ENCODE measurements at regions not wholly inside any gene's neighbourhood (a gene's known extent, or its start where the extent isn't known, plus 50 kb on each side); places are given as distances from the start of the nearest gene placed in this dataset.

DNA sequence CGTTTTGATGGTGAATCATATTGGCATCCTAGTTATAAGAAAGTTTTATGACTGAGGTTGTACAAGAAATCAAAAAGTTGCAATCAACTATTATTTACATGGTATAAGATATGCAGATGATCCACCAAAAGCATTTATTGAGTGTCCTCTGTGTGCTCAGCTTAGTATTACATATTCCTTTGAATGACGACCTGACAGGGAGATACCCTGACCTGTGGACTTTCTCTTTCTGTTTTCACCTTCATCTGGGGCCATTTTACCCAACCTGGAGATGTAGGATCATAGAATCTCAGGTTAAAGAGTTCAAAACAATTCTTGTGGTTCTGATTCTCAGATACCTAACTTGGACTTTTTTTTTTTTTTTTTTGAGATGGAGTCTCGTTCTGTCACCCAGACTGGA lies 269.1 kb upstream of the SORCS1 start:
- no peak overlapping the region for H2AFZ ChIP-seq (ENCODE audit: low read depth, low read length)
- H3F3A ChIP-seq (ENCODE audit: insufficient read depth, low read length, poor library complexity, severe bottlenecking), result no peaks in the 10 kb centered on the region
- no peaks in the 10 kb centered on the region for H3K9me3 ChIP-seq (ENCODE audit: low read length)
- TF ChIP-seq EP300 (conservative IDR thresholded peaks at IDR 0.05; ENCODE audit: poor library complexity, severe bottlenecking) (no peak), TAF1 (IDR thresholded peaks at IDR 0.05; ENCODE audit: low read depth) (no peak), EZH2 (IDR thresholded peaks at IDR 0.05; ENCODE audit: borderline replicate concordance, insufficient read depth, low read length, poor library complexity, severe bottlenecking) (no peak), SMC3 (conservative IDR thresholded peaks at IDR 0.05; ENCODE audit: poor library complexity) (no peak), RAD21 (conservative IDR thresholded peaks at IDR 0.05) (no peak), POLR2AphosphoS5 (IDR thresholded peaks at IDR 0.05) (no peak), MXI1 (conservative IDR thresholded peaks at IDR 0.05; ENCODE audit: poor library complexity, severe bottlenecking) (no peak)
- TF ChIP-seq, protein P1, sequence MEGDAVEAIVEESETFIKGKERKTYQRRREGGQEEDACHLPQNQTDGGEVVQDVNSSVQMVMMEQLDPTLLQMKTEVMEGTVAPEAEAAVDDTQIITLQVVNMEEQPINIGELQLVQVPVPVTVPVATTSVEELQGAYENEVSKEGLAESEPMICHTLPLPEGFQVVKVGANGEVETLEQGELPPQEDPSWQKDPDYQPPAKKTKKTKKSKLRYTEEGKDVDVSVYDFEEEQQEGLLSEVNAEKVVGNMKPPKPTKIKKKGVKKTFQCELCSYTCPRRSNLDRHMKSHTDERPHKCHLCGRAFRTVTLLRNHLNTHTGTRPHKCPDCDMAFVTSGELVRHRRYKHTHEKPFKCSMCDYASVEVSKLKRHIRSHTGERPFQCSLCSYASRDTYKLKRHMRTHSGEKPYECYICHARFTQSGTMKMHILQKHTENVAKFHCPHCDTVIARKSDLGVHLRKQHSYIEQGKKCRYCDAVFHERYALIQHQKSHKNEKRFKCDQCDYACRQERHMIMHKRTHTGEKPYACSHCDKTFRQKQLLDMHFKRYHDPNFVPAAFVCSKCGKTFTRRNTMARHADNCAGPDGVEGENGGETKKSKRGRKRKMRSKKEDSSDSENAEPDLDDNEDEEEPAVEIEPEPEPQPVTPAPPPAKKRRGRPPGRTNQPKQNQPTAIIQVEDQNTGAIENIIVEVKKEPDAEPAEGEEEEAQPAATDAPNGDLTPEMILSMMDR (IDR thresholded peaks at IDR 0.05; ENCODE audit: poor library complexity, severe bottlenecking), result no peak
- TF ChIP-seq, protein P2, sequence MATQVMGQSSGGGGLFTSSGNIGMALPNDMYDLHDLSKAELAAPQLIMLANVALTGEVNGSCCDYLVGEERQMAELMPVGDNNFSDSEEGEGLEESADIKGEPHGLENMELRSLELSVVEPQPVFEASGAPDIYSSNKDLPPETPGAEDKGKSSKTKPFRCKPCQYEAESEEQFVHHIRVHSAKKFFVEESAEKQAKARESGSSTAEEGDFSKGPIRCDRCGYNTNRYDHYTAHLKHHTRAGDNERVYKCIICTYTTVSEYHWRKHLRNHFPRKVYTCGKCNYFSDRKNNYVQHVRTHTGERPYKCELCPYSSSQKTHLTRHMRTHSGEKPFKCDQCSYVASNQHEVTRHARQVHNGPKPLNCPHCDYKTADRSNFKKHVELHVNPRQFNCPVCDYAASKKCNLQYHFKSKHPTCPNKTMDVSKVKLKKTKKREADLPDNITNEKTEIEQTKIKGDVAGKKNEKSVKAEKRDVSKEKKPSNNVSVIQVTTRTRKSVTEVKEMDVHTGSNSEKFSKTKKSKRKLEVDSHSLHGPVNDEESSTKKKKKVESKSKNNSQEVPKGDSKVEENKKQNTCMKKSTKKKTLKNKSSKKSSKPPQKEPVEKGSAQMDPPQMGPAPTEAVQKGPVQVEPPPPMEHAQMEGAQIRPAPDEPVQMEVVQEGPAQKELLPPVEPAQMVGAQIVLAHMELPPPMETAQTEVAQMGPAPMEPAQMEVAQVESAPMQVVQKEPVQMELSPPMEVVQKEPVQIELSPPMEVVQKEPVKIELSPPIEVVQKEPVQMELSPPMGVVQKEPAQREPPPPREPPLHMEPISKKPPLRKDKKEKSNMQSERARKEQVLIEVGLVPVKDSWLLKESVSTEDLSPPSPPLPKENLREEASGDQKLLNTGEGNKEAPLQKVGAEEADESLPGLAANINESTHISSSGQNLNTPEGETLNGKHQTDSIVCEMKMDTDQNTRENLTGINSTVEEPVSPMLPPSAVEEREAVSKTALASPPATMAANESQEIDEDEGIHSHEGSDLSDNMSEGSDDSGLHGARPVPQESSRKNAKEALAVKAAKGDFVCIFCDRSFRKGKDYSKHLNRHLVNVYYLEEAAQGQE (IDR thresholded peaks at IDR 0.05; ENCODE audit: borderline replicate concordance), result no peak
- H3K9ac ChIP-seq (ENCODE audit: low read length), result no peak overlapping the region
- no peaks in the 10 kb centered on the region for H3K79me2 ChIP-seq (replicated peaks; ENCODE audit: insufficient read depth, low read length)
- no peaks in the 10 kb centered on the region for H3K9me2 ChIP-seq (ENCODE audit: insufficient read depth, low read length)
- no peaks in the 10 kb centered on the region for H3K27me3 ChIP-seq (ENCODE audit: insufficient read depth, low read depth, low read length)
- H3K4me3 ChIP-seq (ENCODE audit: low read length), result no peak overlapping the region
- no peak overlapping the region for H3K27ac ChIP-seq (ENCODE audit: low read length)
- H3K36me3 ChIP-seq (ENCODE audit: insufficient read depth, low read length), result no peaks in the 10 kb centered on the region
- no peak overlapping the region for H3K4me2 ChIP-seq (ENCODE audit: low read length)
- H4K20me1 ChIP-seq (ENCODE audit: insufficient read depth), result no peaks in the 10 kb centered on the region

DNA sequence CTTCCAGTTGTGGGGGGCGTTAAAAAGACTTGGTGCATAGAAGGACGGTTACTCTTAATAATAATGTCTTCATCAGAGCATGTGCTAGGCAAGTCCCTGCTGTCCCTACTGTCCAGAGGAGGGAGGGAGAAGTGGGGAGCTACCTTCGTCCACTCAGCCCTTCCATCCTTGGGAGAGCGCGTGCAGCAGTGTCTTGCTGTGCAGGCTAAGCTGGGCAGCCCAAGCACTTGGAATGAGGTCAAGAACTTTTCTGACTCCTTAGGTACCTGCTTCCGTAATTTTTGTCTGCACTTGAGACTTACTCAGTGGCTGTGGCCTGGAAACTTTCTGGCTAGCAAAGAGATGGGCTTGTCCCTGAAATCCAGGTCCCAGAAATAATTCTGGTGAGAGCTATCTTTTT lies 265.9 kb upstream of the SORCS1 start:
- Histone ChIP-seq H3F3A (ENCODE audit: insufficient read depth, low read length, poor library complexity, severe bottlenecking) (no peaks in the 10 kb centered on the region), H4K20me1 (ENCODE audit: insufficient read depth) (no peaks in the 10 kb centered on the region), H3K9me2 (ENCODE audit: insufficient read depth, low read length) (no peaks in the 10 kb centered on the region), H3K27me3 (ENCODE audit: insufficient read depth, low read depth, low read length) (no peaks in the 10 kb centered on the region), H3K4me3 (ENCODE audit: low read length) (no peak overlapping the region), H3K4me2 (ENCODE audit: low read length) (no peak overlapping the region), H3K27ac (ENCODE audit: low read length) (no peak overlapping the region), H2AFZ (ENCODE audit: low read depth, low read length) (no peak overlapping the region), H3K36me3 (ENCODE audit: insufficient read depth, low read length) (no peaks in the 10 kb centered on the region), H3K79me2 (replicated peaks; ENCODE audit: insufficient read depth, low read length) (no peaks in the 10 kb centered on the region), H3K9me3 (ENCODE audit: low read length) (no peaks in the 10 kb centered on the region), H3K9ac (ENCODE audit: low read length) (no peak overlapping the region)
- TF ChIP-seq TAF1 (IDR thresholded peaks at IDR 0.05; ENCODE audit: low read depth) (no peak), EZH2 (IDR thresholded peaks at IDR 0.05; ENCODE audit: borderline replicate concordance, insufficient read depth, low read length, poor library complexity, severe bottlenecking) (no peak), MXI1 (conservative IDR thresholded peaks at IDR 0.05; ENCODE audit: poor library complexity, severe bottlenecking) (no peak), RAD21 (conservative IDR thresholded peaks at IDR 0.05) (no peak), POLR2AphosphoS5 (IDR thresholded peaks at IDR 0.05) (no peak), SMC3 (conservative IDR thresholded peaks at IDR 0.05; ENCODE audit: poor library complexity) (no peak), EP300 (conservative IDR thresholded peaks at IDR 0.05; ENCODE audit: poor library complexity, severe bottlenecking) (no peak)
- TF ChIP-seq, protein P1 (IDR thresholded peaks at IDR 0.05; ENCODE audit: poor library complexity, severe bottlenecking), result no peak
- TF ChIP-seq, protein P2 (IDR thresholded peaks at IDR 0.05; ENCODE audit: borderline replicate concordance), result no peak
